Vagina (tissue), 2 donors: ENCODE measurements at regions not wholly inside any gene's neighbourhood (a gene's known extent, or its start where the extent isn't known, plus 50 kb on each side); places are given as distances from the start of the nearest gene placed in this dataset.

ENCODE experiments used
- DNase-seq, 2 donors: peaks; one replicate each; pipeline ENCODE4 v3.0.0-alpha.2; 2017; ENCODE audit errors: extremely low spot score in 2 of 2
- H3K27ac ChIP-seq: fragments of 200-600 bp; sonication (generic); one replicate; pipeline ENCODE4 v1.5.1; 2019
- H3K27me3 ChIP-seq: fragments of 200-600 bp; sonication (generic); one replicate; pipeline ENCODE4 v1.5.1; 2019
- H3K36me3 ChIP-seq, 2 donors: fragments of 200-600 bp; sonication (generic); one replicate each; pipeline ENCODE4 v1.5.1; 2017 to 2019
- H3K4me1 ChIP-seq: fragments of 200-600 bp; sonication (generic); one replicate; pipeline ENCODE4 v1.5.1; 2019
- H3K4me3 ChIP-seq, 2 donors: fragments of 200-600 bp; sonication (generic); 1 replicate in 1 of 2; 2 replicates in 1 of 2; pipeline ENCODE4 v1.5.1; 2016 to 2019
- H3K9me3 ChIP-seq: fragments of 200-600 bp; sonication (generic); one replicate; pipeline ENCODE4 v1.5.1; 2019
- POLR2A ChIP-seq, 2 donors: fragments of 450-650 bp; IDR thresholded peaks; one replicate each; pipeline ENCODE4 v1.6.1; 2017; ENCODE audit warnings: antibody characterized with exemption in 2 of 2, mild to moderate bottlenecking in 2 of 2, moderate library complexity in 2 of 2
- POLR2AphosphoS5 ChIP-seq, 2 donors: sonication (generic); formaldehyde crosslinking; IDR thresholded peaks; one replicate each; pipeline ENCODE4 v1.9.0; 2017; ENCODE audit warnings: antibody characterized with exemption in 2 of 2, mild to moderate bottlenecking in 2 of 2, low read depth in 1 of 2; ENCODE audit not compliant: insufficient read depth in 1 of 2
- intact Hi-C: fragments of 100-400 bp; cut with DNase I; formaldehyde crosslinking; loops from one replicate; pipeline ENCODE4 v1.15.1; 2023
- TF ChIP-seq, protein P1 (sequence below), 3 experiments: fragments of 450-650 bp in 2 of 3; fragments of 200-600 bp in 1 of 3; sonication (generic) in 1 of 3; IDR thresholded peaks; one replicate each; pipeline ENCODE4 v1.5.1; 2017 to 2019; ENCODE audit warnings: antibody characterized with exemption in 3 of 3, mild to moderate bottlenecking in 2 of 3, moderate library complexity in 2 of 3

DNA sequence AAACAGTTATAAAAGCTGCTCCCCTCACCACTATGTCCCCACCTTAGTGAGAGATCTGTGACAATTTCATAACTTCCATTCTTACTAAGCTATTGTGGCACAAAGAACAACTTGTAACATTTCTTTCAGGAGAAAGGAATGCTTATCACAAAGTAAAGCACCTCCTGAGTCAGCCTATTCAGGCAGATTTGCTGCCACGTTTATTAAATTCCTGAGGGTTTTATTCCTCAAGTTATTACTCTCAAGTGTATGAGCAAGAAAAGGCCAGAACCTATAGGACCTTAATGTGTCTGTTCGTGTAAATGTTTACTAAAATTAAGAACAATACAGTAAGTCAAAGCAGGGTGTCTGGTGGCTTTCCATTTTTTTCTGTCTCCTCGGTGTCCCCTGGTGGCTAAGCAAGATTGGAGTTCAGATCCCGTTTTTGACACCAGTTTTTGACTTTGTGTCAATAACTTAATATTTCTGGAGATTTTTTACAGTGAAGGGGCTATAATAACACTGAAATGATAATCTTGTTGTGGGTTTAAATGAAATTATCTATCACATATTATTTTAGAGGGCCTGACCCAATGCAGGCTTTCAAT is 1539.6 kb downstream of the BRINP3 start:
- no peaks in the 10 kb centered on the region for H3K9me3 ChIP-seq
- no peak overlapping the region for H3K27ac ChIP-seq
- H3K4me3 ChIP-seq = no peak overlapping the region
- no peak for DNase-seq
- no peaks in the 10 kb centered on the region for H3K36me3 ChIP-seq
- no peaks in the 10 kb centered on the region for H3K4me1 ChIP-seq
- H3K27me3 ChIP-seq = no peaks in the 10 kb centered on the region
- TF ChIP-seq POLR2AphosphoS5 (IDR thresholded peaks at IDR 0.05; ENCODE audit: insufficient read depth in 1 of 2, low read depth in 1 of 2) (no peak), POLR2A (IDR thresholded peaks at IDR 0.05) (no peak)
- TF ChIP-seq, protein P1, sequence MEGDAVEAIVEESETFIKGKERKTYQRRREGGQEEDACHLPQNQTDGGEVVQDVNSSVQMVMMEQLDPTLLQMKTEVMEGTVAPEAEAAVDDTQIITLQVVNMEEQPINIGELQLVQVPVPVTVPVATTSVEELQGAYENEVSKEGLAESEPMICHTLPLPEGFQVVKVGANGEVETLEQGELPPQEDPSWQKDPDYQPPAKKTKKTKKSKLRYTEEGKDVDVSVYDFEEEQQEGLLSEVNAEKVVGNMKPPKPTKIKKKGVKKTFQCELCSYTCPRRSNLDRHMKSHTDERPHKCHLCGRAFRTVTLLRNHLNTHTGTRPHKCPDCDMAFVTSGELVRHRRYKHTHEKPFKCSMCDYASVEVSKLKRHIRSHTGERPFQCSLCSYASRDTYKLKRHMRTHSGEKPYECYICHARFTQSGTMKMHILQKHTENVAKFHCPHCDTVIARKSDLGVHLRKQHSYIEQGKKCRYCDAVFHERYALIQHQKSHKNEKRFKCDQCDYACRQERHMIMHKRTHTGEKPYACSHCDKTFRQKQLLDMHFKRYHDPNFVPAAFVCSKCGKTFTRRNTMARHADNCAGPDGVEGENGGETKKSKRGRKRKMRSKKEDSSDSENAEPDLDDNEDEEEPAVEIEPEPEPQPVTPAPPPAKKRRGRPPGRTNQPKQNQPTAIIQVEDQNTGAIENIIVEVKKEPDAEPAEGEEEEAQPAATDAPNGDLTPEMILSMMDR (IDR thresholded peaks at IDR 0.05) = no peak
- intact Hi-C loops = no loop called here

DNA sequence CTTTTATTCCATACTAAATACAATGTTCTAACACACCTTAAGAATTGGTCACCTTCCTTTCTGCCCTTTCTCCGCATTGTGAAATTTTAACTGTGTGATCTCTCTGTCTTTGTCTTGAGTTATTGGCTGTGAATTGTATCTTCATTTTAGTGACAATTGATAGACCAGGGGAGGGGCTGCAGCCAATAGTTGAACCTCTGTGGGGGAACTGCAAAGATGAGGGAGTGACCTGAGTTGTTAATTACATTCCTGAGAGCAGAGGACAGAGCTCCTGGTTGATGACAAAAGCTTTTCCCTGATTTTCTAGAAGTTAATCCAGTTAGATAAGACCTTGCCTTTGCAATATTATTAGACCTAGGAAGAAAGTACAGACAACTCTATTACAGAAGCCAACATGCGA is 1535.7 kb downstream of the BRINP3 start:
- intact Hi-C loops = no loop called here
- no peak for DNase-seq
- H3K4me1 ChIP-seq = no peaks in the 10 kb centered on the region
- TF ChIP-seq POLR2AphosphoS5 (IDR thresholded peaks at IDR 0.05; ENCODE audit: insufficient read depth in 1 of 2, low read depth in 1 of 2) (no peak), POLR2A (IDR thresholded peaks at IDR 0.05) (no peak)
- TF ChIP-seq, protein P1 (IDR thresholded peaks at IDR 0.05) = no peak
- H3K9me3 ChIP-seq = no peaks in the 10 kb centered on the region
- no peaks in the 10 kb centered on the region for H3K36me3 ChIP-seq
- no peak overlapping the region for H3K27ac ChIP-seq
- H3K27me3 ChIP-seq = no peaks in the 10 kb centered on the region
- H3K4me3 ChIP-seq = no peak overlapping the region

DNA sequence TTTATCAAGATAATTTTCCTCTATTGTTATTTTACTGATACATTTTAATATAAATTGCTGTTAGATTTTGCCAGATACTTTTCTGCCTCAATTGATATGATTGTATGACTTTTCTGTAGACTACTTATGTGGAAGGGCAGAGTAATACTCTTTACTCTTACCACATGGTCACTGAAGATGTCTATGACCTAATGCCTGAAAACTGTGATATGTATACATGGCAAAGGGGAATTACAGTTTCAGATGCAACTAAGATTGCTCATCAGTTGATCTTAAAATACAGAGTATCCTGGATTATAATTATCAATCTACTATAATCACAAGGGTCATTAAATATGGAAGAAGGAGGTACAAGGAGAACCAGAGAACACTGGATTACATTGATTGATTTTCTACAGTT is 1528.0 kb downstream of the BRINP3 start:
- TF ChIP-seq, protein P1 (IDR thresholded peaks at IDR 0.05) = no peak
- TF ChIP-seq POLR2AphosphoS5 (IDR thresholded peaks at IDR 0.05; ENCODE audit: insufficient read depth in 1 of 2, low read depth in 1 of 2) (no peak), POLR2A (IDR thresholded peaks at IDR 0.05) (no peak)
- Histone ChIP-seq H3K9me3 (no peaks in the 10 kb centered on the region), H3K4me1 (no peaks in the 10 kb centered on the region), H3K4me3 (no peak overlapping the region), H3K36me3 (no peaks in the 10 kb centered on the region), H3K27ac (no peak overlapping the region), H3K27me3 (no peaks in the 10 kb centered on the region)
- intact Hi-C loops = no loop called here
- no peak for DNase-seq

DNA sequence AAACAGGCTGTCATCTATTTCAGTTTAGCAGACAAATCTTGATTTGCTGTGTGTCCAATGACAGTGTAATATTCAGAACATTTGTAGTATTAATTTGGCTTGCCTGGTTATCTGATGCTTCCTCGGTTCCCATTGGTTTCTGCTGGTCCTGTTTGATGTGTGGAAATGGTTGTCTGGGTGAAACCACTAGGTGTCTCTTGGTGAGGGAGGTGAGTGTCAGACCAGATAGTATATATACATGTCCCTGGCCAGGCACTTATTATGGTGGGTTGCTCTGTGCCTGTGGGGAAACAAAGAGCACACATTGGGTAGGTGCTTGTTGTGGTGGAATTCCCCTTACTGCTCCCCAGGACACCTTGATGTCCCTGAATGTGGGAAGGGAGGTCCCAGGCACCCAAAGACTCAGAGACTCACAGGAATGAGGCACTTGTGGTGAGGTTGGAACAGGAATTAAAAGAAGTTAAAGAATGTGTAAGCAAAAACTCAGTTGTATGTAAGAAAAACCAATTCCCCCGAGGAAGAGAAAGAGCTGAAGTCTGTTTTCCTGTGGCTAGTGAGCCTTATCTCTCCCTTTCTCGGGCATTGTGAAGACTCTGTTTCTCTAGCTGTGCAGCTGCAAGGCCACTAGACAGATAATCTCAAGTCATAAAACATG is 1519.1 kb downstream of the BRINP3 start:
- Histone ChIP-seq H3K9me3 (no peaks in the 10 kb centered on the region), H3K4me1 (no peaks in the 10 kb centered on the region), H3K36me3 (no peaks in the 10 kb centered on the region), H3K27me3 (no peaks in the 10 kb centered on the region), H3K4me3 (no peak overlapping the region), H3K27ac (no peak overlapping the region)
- intact Hi-C loops = no loop called here
- TF ChIP-seq, protein P1 (IDR thresholded peaks at IDR 0.05) = no peak
- TF ChIP-seq POLR2A (IDR thresholded peaks at IDR 0.05) (no peak), POLR2AphosphoS5 (IDR thresholded peaks at IDR 0.05; ENCODE audit: insufficient read depth in 1 of 2, low read depth in 1 of 2) (no peak)
- no peak for DNase-seq

DNA sequence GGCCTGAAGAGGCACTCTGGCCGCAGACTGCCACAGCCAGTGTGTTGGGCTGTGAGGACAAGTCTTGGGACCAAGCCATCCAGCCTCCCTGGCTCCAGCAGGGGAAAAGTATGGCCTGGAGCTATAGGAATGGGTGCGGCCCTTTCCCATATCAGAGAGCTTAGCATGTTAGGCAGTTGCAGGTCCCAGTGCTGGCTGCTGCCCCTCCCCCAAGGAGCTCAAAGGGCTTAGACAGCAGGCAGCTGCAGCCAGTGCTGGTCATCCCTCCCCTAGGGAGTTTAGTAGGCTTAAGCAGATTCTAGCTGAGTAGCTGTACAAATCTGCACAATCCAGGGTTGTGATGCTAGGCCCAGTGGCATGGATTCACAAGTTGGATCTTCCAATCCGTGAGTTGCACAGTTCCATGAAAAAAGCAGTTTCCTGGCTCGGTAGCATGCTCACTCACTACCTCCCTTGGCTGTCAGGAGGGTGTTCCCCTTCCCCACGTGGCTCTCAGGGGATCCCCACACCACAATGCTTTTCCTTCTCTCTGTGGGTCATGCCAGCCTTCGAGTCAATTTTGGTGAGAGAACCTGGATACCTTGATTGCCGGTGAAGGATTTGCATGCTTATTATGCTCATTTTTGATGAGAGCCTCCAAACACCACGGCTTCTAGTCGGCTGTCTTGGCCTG is 1490.8 kb downstream of the BRINP3 start:
- no peak overlapping the region for H3K27ac ChIP-seq
- intact Hi-C loops = no loop called here
- no peaks in the 10 kb centered on the region for H3K27me3 ChIP-seq
- no peaks in the 10 kb centered on the region for H3K9me3 ChIP-seq
- TF ChIP-seq POLR2A (IDR thresholded peaks at IDR 0.05) = no peak
- TF ChIP-seq, protein P1 (IDR thresholded peaks at IDR 0.05) = no peak
- TF ChIP-seq POLR2AphosphoS5 (IDR thresholded peaks at IDR 0.05; ENCODE audit: insufficient read depth in 1 of 2, low read depth in 1 of 2) = no peak
- no peak overlapping the region for H3K4me3 ChIP-seq
- no peak for DNase-seq
- no peaks in the 10 kb centered on the region for H3K4me1 ChIP-seq
- no peaks in the 10 kb centered on the region for H3K36me3 ChIP-seq
